Upper lobe of left lung (tissue), 6 donors: ENCODE measurements at regions not wholly inside any gene's neighbourhood (a gene's known extent, or its start where the extent isn't known, plus 50 kb on each side); places are given as distances from the start of the nearest gene placed in this dataset.

ENCODE experiments used
- ATAC-seq, 2 donors: fragments of 200-7000 bp; cut with Tn5 transposase; one replicate each; pipeline ENCODE4 v1.9.1; 2022; ENCODE audit warnings: mild to moderate bottlenecking in 2 of 2, moderate library complexity in 2 of 2; ENCODE audit not compliant: low FRiP score in 2 of 2
- DNase-seq, 2 donors: peaks; one replicate each; pipeline ENCODE4 v3.0.0-alpha.2; 2019 to 2020
- H3K27ac ChIP-seq, 4 donors: fragments of 200-600 bp; sonication (generic); one replicate each; pipeline ENCODE4 v1.5.1; 2016 to 2019
- H3K27me3 ChIP-seq, 4 donors: fragments of 200-600 bp; sonication (generic); one replicate each; pipeline ENCODE4 v1.5.1; 2017 to 2019
- H3K36me3 ChIP-seq, 4 donors: fragments of 200-600 bp; sonication (generic); one replicate each; pipeline ENCODE4 v1.5.1; 2016 to 2019
- H3K4me1 ChIP-seq, 4 donors: fragments of 200-600 bp; sonication (generic); one replicate each; pipeline ENCODE4 v1.5.1; 2018 to 2019
- H3K4me3 ChIP-seq, 4 donors: fragments of 200-600 bp; sonication (generic); one replicate each; pipeline ENCODE4 v1.5.1; 2017 to 2019; ENCODE audit warnings: mild to moderate bottlenecking in 2 of 4, moderate library complexity in 1 of 4
- H3K9me3 ChIP-seq, 4 donors: fragments of 200-600 bp; sonication (generic); one replicate each; pipeline ENCODE4 v1.5.1; 2018 to 2019
- EP300 ChIP-seq, 4 donors: sonication (generic); formaldehyde crosslinking; IDR thresholded peaks; one replicate each; pipeline ENCODE4 v1.5.1; 2017; ENCODE audit warnings: antibody characterized with exemption in 4 of 4, control low read depth in 2 of 4
- POLR2A ChIP-seq, 4 donors: fragments of 450-650 bp; IDR thresholded peaks; one replicate each; pipeline ENCODE4 v1.5.1; 2016 to 2017; ENCODE audit warnings: antibody characterized with exemption in 4 of 4, mild to moderate bottlenecking in 2 of 4
- POLR2AphosphoS5 ChIP-seq, 2 donors: sonication (generic); formaldehyde crosslinking; IDR thresholded peaks; one replicate each; pipeline ENCODE4 v1.5.1; 2017; ENCODE audit warnings: antibody characterized with exemption in 2 of 2
- WGBS, 2 donors: methylation state at CpG; one replicate each; pipeline ENCODE4 v1.1.5; 2017 to 2018; 5-methylcytosine and 5-hydroxymethylcytosine counted together
- TF ChIP-seq, protein P1 (sequence below), 6 experiments: fragments of 450-650 bp in 4 of 6; fragments of 200-600 bp in 2 of 6; sonication (generic) in 2 of 6; IDR thresholded peaks; one replicate each; pipeline ENCODE4 v1.5.1; 2016 to 2019; ENCODE audit warnings: antibody characterized with exemption in 6 of 6
- donor health status: DM: no; HTN: no; CAD: no; lungs with moderate emphysema.
- donor health status: DM: no; HTN: yes; CAD: no; lungs with severe emphysema.

DNA sequence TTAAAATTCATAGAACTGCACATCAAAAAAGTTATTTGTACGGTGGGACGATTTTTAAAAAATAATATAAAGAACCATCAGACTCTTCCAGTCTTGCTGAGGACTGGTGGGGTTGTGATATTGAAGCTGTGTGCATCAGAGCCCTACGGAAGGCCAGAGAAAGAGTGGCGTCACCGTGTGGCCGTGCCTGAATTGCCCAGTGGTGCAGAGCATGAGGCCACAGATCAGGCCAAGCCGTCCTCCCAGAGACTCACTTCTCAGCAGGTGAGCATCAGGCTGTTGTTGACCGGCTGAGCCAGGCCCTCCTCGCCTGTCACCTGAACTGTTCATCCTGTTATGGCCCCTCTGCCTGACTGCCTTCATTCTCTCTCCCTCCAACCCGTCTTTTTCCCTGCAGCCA lies 1013.9 kb downstream of the TBC1D22A start:
- TF ChIP-seq, protein P1, sequence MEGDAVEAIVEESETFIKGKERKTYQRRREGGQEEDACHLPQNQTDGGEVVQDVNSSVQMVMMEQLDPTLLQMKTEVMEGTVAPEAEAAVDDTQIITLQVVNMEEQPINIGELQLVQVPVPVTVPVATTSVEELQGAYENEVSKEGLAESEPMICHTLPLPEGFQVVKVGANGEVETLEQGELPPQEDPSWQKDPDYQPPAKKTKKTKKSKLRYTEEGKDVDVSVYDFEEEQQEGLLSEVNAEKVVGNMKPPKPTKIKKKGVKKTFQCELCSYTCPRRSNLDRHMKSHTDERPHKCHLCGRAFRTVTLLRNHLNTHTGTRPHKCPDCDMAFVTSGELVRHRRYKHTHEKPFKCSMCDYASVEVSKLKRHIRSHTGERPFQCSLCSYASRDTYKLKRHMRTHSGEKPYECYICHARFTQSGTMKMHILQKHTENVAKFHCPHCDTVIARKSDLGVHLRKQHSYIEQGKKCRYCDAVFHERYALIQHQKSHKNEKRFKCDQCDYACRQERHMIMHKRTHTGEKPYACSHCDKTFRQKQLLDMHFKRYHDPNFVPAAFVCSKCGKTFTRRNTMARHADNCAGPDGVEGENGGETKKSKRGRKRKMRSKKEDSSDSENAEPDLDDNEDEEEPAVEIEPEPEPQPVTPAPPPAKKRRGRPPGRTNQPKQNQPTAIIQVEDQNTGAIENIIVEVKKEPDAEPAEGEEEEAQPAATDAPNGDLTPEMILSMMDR (IDR thresholded peaks at IDR 0.05): no peak
- TF ChIP-seq POLR2AphosphoS5 (IDR thresholded peaks at IDR 0.05) (no peak), EP300 (IDR thresholded peaks at IDR 0.05) (no peak), POLR2A (IDR thresholded peaks at IDR 0.05) (no peak)
- Histone ChIP-seq H3K27ac (no peak overlapping the region), H3K36me3 (no peaks in the 10 kb centered on the region), H3K4me1 (no peaks in the 10 kb centered on the region), H3K27me3 (no peaks in the 10 kb centered on the region), H3K4me3 (no peak overlapping the region), H3K9me3 (no peaks in the 10 kb centered on the region)
- 41 to 42% methylated on average over 10 of the region's 10 CpGs for WGBS, 2 donors
- no peak for ATAC-seq
- no peak for DNase-seq

DNA sequence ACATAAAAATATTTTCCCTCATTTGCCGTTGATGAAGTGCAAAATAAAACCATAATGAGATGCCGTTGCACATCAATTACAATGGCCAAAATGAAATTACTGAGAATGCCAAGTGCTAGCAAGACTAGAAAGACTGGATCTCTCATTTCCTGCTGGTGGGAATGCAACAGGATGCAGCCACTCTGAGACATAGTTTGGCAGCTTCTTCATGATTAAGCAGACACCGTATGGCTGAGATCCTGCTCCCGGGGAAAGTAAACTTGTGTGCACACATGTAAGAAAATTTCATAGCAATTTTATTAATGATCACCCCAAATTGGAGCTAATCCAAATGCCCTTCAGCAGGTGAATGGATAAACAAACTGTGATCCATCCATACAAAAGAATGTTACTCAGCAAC lies 1013.2 kb downstream of the TBC1D22A start:
- WGBS, 2 donors: 42 to 51% methylated on average over 4 of the region's 4 CpGs
- Histone ChIP-seq H3K4me1 (no peaks in the 10 kb centered on the region), H3K4me3 (no peak overlapping the region), H3K36me3 (no peaks in the 10 kb centered on the region), H3K9me3 (no peaks in the 10 kb centered on the region), H3K27ac (no peak overlapping the region), H3K27me3 (no peaks in the 10 kb centered on the region)
- TF ChIP-seq, protein P1 (IDR thresholded peaks at IDR 0.05): no peak
- TF ChIP-seq EP300 (IDR thresholded peaks at IDR 0.05) (no peak), POLR2AphosphoS5 (IDR thresholded peaks at IDR 0.05) (no peak), POLR2A (IDR thresholded peaks at IDR 0.05) (no peak)
- DNase-seq (no peak), ATAC-seq (no peak)

DNA sequence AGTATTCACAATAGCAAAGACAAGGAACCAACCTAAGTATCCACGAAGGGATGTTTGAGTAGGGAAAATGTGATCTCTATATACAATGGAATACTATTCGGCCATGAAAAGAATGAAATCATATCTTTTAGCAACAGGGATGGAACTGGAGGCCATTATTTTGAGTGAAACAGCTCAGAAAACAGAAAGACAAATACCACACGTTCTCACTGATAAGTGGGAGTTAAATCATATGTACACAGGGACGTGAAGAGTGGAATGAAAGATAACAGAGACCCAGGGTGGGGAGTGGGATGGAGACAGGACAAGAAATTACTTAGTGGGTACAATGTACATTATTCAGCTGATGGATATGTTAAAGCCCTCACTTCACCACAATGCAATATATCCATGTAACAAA lies 1012.7 kb downstream of the TBC1D22A start:
- H3K4me3 ChIP-seq: no peak overlapping the region
- ATAC-seq (no peak), DNase-seq (no peak)
- WGBS, 2 donors: 68 to 71% methylated on average over 4 of the region's 4 CpGs
- TF ChIP-seq, protein P1 (IDR thresholded peaks at IDR 0.05): no peak
- no peak for TF ChIP-seq POLR2AphosphoS5 (IDR thresholded peaks at IDR 0.05)
- TF ChIP-seq EP300 (IDR thresholded peaks at IDR 0.05): no peak
- TF ChIP-seq POLR2A (IDR thresholded peaks at IDR 0.05): no peak
- no peaks in the 10 kb centered on the region for H3K27me3 ChIP-seq
- H3K9me3 ChIP-seq: no peaks in the 10 kb centered on the region
- no peak overlapping the region for H3K27ac ChIP-seq
- H3K4me1 ChIP-seq: no peaks in the 10 kb centered on the region
- H3K36me3 ChIP-seq: no peaks in the 10 kb centered on the region

DNA sequence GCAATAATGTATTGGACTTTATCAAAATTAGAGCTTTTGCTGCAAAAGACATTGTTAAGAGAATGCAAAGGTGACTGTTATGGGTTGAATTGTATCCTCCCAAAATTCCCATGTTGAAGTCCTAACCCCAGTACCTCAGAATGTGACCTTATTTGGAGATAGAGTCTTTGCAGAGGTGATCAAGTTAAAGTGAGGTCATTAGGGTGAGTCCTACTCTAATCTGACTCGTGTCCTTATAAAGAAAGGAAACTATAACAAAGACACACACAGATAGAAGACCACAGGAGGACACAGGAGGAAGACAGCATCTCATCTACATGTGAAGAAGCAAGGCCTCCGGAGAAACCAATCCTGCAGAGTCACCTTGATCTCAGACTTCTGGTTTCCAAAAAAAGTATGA lies 1011.2 kb downstream of the TBC1D22A start:
- no peaks in the 10 kb centered on the region for H3K9me3 ChIP-seq
- H3K4me3 ChIP-seq: no peak overlapping the region
- WGBS, 2 donors: 44 to 73% methylated on average over 2 of the region's 2 CpGs
- TF ChIP-seq POLR2A (IDR thresholded peaks at IDR 0.05): no peak
- TF ChIP-seq, protein P1 (IDR thresholded peaks at IDR 0.05): no peak
- no peak for DNase-seq
- H3K27me3 ChIP-seq: no peaks in the 10 kb centered on the region
- ATAC-seq: no peak
- H3K4me1 ChIP-seq: no peaks in the 10 kb centered on the region
- H3K27ac ChIP-seq: no peak overlapping the region
- no peaks in the 10 kb centered on the region for H3K36me3 ChIP-seq

DNA sequence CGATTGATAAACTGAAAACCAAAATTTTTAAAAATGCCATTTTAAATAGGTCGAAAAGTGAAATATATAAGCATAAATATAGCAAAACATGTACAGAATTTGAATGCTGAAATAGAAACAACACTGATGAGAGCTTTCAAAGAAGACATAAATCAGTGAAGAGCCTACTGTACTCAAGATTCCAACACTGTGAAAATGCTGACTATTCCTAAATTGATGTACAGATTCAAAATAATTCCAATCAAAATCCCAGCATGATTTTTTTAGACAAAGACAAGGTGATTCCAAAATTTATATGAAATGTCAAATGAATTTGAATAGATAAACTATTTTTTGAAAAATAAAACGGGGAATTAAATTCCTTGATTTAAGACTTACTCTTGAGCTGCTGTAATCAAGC lies 1010.4 kb downstream of the TBC1D22A start:
- no peaks in the 10 kb centered on the region for H3K36me3 ChIP-seq
- TF ChIP-seq POLR2A (IDR thresholded peaks at IDR 0.05): no peak
- no peak for TF ChIP-seq POLR2AphosphoS5 (IDR thresholded peaks at IDR 0.05)
- TF ChIP-seq EP300 (IDR thresholded peaks at IDR 0.05): no peak
- TF ChIP-seq, protein P1 (IDR thresholded peaks at IDR 0.05): no peak
- H3K4me3 ChIP-seq: no peak overlapping the region
- no peaks in the 10 kb centered on the region for H3K27me3 ChIP-seq
- WGBS, 2 donors: 86 to 95% methylated on average over 3 of the region's 3 CpGs
- no peak for ATAC-seq
- no peak overlapping the region for H3K27ac ChIP-seq
- no peaks in the 10 kb centered on the region for H3K9me3 ChIP-seq
- no peaks in the 10 kb centered on the region for H3K4me1 ChIP-seq
- DNase-seq: no peak
